OCI-LY7 (cell line): ENCODE measurements at regions not wholly inside any gene's neighbourhood (a gene's known extent, or its start where the extent isn't known, plus 50 kb on each side); places are given as distances from the start of the nearest gene placed in this dataset.

Experiments
- CTCF ChIP-seq: fragments of 200-600 bp; sonication (generic); conservative IDR thresholded peaks from 2 replicates; pipeline ENCODE4 v1.5.1; 2014; ENCODE audit warnings: mild to moderate bottlenecking, antibody characterized with exemption, low read length, moderate library complexity, mixed read lengths
- EZH2phosphoT487 ChIP-seq: fragments of 200-600 bp; sonication (generic); IDR thresholded peaks from 2 replicates; pipeline ENCODE4 v1.6.1; 2018; ENCODE audit warnings: low read depth, borderline replicate concordance, mild to moderate bottlenecking, mixed run types, antibody characterized with exemption, low read length, moderate library complexity, mixed read lengths

- TF ChIP-seq CTCF (no peak), EZH2phosphoT487 (no peak)
Measured at GRCh38 chr2:150125708-150126107, 361.8 kb downstream of the RND3 start.
